Activated naive CD8-positive, alpha-beta T cell treated with anti-CD3 and anti-CD28 coated beads for 36 hours (primary cell): ENCODE measurements at regions not wholly inside any gene's neighbourhood (a gene's known extent, or its start where the extent isn't known, plus 50 kb on each side); places are given as distances from the start of the nearest gene placed in this dataset.

Experiments used
- DNase-seq: peaks from one replicate; pipeline ENCODE4 v3.0.0; 2021
- H3K27ac Mint-ChIP-seq: one replicate; pipeline ENCODE4 v1.8.0; 2022; ENCODE audit warnings: mild to moderate bottlenecking, moderate library complexity, mixed read lengths
- H3K27me3 Mint-ChIP-seq: one replicate; pipeline ENCODE4 v1.8.0; 2022; ENCODE audit warnings: mild to moderate bottlenecking, mixed read lengths
- H3K36me3 Mint-ChIP-seq: one replicate; pipeline ENCODE4 v1.8.0; 2021; ENCODE audit warnings: mild to moderate bottlenecking, mixed read lengths
- H3K4me1 Mint-ChIP-seq: one replicate; pipeline ENCODE4 v1.8.0; 2021; ENCODE audit warnings: mixed read lengths
- H3K4me3 Mint-ChIP-seq: one replicate; pipeline ENCODE4 v1.8.0; 2022; ENCODE audit warnings: mild to moderate bottlenecking, moderate library complexity, mixed read lengths
- H3K9me3 Mint-ChIP-seq: one replicate; pipeline ENCODE4 v1.8.0; 2022; ENCODE audit warnings: mixed read lengths

GRCh38 chr9:1962588-1963106 is 52.5 kb upstream of the SMARCA2 start:
- H3K4me1 Mint-ChIP-seq = no peaks in the 10 kb centered on the region
- no peak overlapping the region for H3K4me3 Mint-ChIP-seq
- no peaks in the 10 kb centered on the region for H3K36me3 Mint-ChIP-seq
- no peaks in the 10 kb centered on the region for H3K9me3 Mint-ChIP-seq
- DNase-seq = no peak
- no peaks in the 10 kb centered on the region for H3K27me3 Mint-ChIP-seq
- H3K27ac Mint-ChIP-seq = no peak overlapping the region

- Mint-ChIP-seq H3K27me3 (no peaks in the 10 kb centered on the region), H3K4me3 (no peak overlapping the region), H3K27ac (no peak overlapping the region), H3K9me3 (no peaks in the 10 kb centered on the region), H3K4me1 (no peaks in the 10 kb centered on the region), H3K36me3 (no peaks in the 10 kb centered on the region)
- DNase-seq = no peak
These were observed 51.1 kb upstream of the SMARCA2 start for GRCh38 chr9:1964093-1964492.
